HCEC 1CT (cell line): ENCODE measurements at regions not wholly inside any gene's neighbourhood (a gene's known extent, or its start where the extent isn't known, plus 50 kb on each side); places are given as distances from the start of the nearest gene placed in this dataset.

Source experiments
- DNase-seq: peaks from one replicate; pipeline ENCODE4 v3.0.0-alpha.2; 2017

DNA sequence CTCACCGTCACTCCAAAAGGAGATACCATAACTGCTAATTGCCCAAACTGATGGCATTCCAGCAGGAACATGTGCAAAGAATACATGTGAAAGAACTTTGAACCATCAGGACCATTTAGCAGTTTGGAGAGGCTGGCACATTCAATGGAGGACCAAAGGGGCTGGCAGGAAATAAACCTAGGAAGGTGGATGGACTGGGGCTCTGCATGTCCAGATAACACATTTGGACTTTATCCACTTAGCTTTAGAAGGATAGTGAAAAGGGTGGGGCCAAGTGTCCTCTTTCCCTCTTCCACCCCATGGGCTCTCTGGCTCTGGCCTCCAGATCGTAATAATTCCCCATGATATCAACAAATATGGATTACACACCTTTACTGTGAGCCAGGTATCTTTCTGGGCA is 58.8 kb upstream of the CALM2 start:
- DNase-seq: no peak

DNA sequence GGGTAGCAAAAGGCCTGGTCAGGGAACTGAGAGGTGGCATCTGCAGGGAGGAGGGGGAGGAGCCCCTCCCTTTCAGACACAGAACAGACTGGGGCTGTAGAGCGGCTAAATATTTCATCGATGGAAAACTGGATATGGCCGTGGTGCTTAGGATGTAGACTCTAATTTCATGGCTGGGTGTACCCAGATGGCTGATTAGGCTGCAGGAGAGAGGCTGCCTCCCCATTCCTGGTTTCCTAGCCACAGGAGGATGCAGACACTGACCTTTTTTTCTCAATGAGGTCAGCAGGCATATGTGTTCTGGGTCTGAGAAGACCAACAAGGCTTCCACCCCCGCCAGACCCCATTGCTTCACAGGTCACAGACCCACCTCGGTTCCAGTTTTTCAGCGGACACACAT is 58.1 kb upstream of the CALM2 start:
- DNase-seq: no peak

DNA sequence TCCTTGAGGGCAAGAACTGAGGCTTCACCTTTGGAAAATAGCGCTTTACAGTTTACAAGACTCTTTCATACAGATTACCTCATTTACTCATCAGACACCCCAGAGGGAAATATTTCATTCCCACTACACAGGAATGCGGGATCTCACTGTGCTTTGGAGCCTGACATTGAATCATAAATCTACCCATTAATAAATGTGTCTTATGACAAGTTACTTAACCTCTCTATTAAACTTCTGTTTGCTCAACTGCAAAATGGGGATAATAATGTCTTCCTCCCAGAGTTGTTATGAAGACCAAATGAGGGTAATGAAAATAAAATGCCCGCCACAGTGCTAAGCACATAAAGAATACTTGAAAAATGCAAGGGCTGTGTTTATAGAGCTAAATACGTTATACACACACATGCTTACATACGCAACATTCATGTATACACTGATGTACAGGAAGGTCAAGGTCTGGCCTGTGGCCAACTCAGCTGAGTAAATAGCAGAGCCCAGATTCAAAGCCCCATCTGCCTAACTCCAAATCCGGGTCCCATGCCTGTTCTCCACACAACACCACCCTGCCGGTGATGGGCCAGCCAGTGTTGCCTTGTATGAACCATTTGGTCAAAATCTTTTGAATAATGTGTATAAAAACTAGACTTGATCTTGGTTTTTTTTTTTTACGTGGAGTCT is 56.6 kb upstream of the CALM2 start:
- peak; percentile 38 for DNase-seq

DNA sequence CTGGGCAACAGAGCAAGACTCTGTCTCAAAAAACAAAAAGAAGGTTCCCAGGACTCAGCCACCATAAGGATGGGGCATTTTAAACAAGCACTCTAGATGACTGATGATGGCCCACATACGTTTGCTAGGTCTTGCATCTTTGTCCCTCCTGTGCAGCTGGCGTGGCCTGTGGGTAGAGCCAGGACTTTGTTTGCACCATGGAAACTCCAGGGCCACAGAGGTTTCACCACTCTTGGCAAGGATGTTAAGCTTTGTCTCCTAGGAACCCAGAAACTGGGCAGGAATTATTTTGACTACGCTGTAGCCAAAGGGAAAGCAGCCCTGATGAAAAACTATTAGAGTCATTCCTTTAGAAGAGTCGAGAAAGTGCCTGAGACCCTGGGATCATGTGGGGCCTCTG is 54.1 kb upstream of the CALM2 start:
- DNase-seq: no peak

- DNase-seq: no peak
Observed at GRCh38 chr2:47227532-47228279, 51.4 kb upstream of the CALM2 start.

DNA sequence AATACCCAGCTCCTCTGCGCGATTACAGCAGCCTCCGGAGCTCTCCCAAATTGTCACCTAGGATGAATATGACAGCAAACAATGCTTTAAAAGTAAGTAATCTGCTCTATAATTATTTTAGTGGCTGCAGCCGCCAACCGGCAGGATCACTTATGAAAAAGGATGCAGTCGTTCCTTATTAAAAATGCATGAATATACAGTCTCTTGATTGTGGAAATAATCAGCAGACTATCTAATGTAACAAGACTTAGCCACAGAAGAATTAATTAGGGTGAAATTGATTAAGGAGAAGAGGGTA is 50.6 kb upstream of the CALM2 start:
- no peak for DNase-seq

GRCh38 chr2:47226132-47226922 is 50.0 kb upstream of the CALM2 start:
- DNase-seq: peak; percentile 28
